ENCODE measurements at regions not wholly inside any gene's neighbourhood (a gene's known extent, or its start where the extent isn't known, plus 50 kb on each side); places are given as distances from the start of the nearest gene placed in this dataset.

- H3K36me3 ChIP-seq (ENCODE audit: insufficient read depth, low read length): no peaks in the 10 kb centered on the region
- no peak overlapping the region for H3K4me3 ChIP-seq (ENCODE audit: low read length)
- no peaks in the 10 kb centered on the region for H3K4me1 ChIP-seq (ENCODE audit: insufficient read depth, low read length)
- H3K9me3 ChIP-seq (ENCODE audit: insufficient read depth, low read depth, low read length): no peaks in the 10 kb centered on the region
- 97% methylated on average over 4 of the region's 4 CpGs for WGBS
- H3K27me3 ChIP-seq (ENCODE audit: insufficient read depth, low read length): no peaks in the 10 kb centered on the region
- no peak overlapping the region for H3K9ac ChIP-seq (ENCODE audit: low read depth, low read length)
- no peak overlapping the region for H3K27ac ChIP-seq (ENCODE audit: low read depth, low read length)
Measured at GRCh38 chr4:11732155-11732554, 303.5 kb upstream of the HS3ST1 start.

- Histone ChIP-seq H3K27ac (ENCODE audit: low read depth, low read length) (no peak overlapping the region), H3K9me3 (ENCODE audit: insufficient read depth, low read depth, low read length) (no peaks in the 10 kb centered on the region)
- WGBS: 95% methylated on average over 1 of the region's 1 CpG
Measured at GRCh38 chr4:11730545-11730944, 301.9 kb upstream of the HS3ST1 start.

GRCh38 chr4:11729548-11729947 is 300.9 kb upstream of the HS3ST1 start:
- no CpG with 5 or more reads among the region's 1 CpG for WGBS
- Histone ChIP-seq H3K27me3 (ENCODE audit: insufficient read depth, low read length) (no peaks in the 10 kb centered on the region), H3K27ac (ENCODE audit: low read depth, low read length) (no peak overlapping the region), H3K9ac (ENCODE audit: low read depth, low read length) (no peak overlapping the region), H3K4me1 (ENCODE audit: insufficient read depth, low read length) (no peaks in the 10 kb centered on the region), H3K36me3 (ENCODE audit: insufficient read depth, low read length) (no peaks in the 10 kb centered on the region), H3K4me3 (ENCODE audit: low read length) (no peak overlapping the region), H3K9me3 (ENCODE audit: insufficient read depth, low read depth, low read length) (no peaks in the 10 kb centered on the region)

More at GRCh38 chr4:11730545-11730944, 301.9 kb upstream of the HS3ST1 start:
- Histone ChIP-seq H3K4me1 (ENCODE audit: insufficient read depth, low read length) (no peaks in the 10 kb centered on the region), H3K4me3 (ENCODE audit: low read length) (no peak overlapping the region), H3K9ac (ENCODE audit: low read depth, low read length) (no peak overlapping the region), H3K36me3 (ENCODE audit: insufficient read depth, low read length) (no peaks in the 10 kb centered on the region), H3K27me3 (ENCODE audit: insufficient read depth, low read length) (no peaks in the 10 kb centered on the region)

GRCh38 chr4:11727903-11728564 is 299.3 kb upstream of the HS3ST1 start:
- no peak overlapping the region for H3K27ac ChIP-seq (ENCODE audit: low read depth, low read length)
- H3K27me3 ChIP-seq (ENCODE audit: insufficient read depth, low read length): no peaks in the 10 kb centered on the region
- WGBS: 93% methylated on average over 3 of the region's 3 CpGs
- H3K4me3 ChIP-seq (ENCODE audit: low read length): no peak overlapping the region
- H3K9me3 ChIP-seq (ENCODE audit: insufficient read depth, low read depth, low read length): no peaks in the 10 kb centered on the region
- H3K36me3 ChIP-seq (ENCODE audit: insufficient read depth, low read length): no peaks in the 10 kb centered on the region
- H3K4me1 ChIP-seq (ENCODE audit: insufficient read depth, low read length): no peaks in the 10 kb centered on the region
- no peak overlapping the region for H3K9ac ChIP-seq (ENCODE audit: low read depth, low read length)

- Histone ChIP-seq H3K9ac (ENCODE audit: low read depth, low read length) (no peak overlapping the region), H3K27me3 (ENCODE audit: insufficient read depth, low read length) (no peaks in the 10 kb centered on the region), H3K36me3 (ENCODE audit: insufficient read depth, low read length) (no peaks in the 10 kb centered on the region), H3K4me1 (ENCODE audit: insufficient read depth, low read length) (no peaks in the 10 kb centered on the region), H3K4me3 (ENCODE audit: low read length) (no peak overlapping the region), H3K27ac (ENCODE audit: low read depth, low read length) (no peak overlapping the region), H3K9me3 (ENCODE audit: insufficient read depth, low read depth, low read length) (no peaks in the 10 kb centered on the region)
Measured at GRCh38 chr4:11724731-11725130, 296.0 kb upstream of the HS3ST1 start.

- H3K9ac ChIP-seq (ENCODE audit: low read depth, low read length): no peak overlapping the region
- 97% methylated on average over 4 of the region's 4 CpGs for WGBS
- no peak overlapping the region for H3K4me3 ChIP-seq (ENCODE audit: low read length)
- H3K36me3 ChIP-seq (ENCODE audit: insufficient read depth, low read length): no peaks in the 10 kb centered on the region
- H3K4me1 ChIP-seq (ENCODE audit: insufficient read depth, low read length): no peaks in the 10 kb centered on the region
- H3K9me3 ChIP-seq (ENCODE audit: insufficient read depth, low read depth, low read length): no peaks in the 10 kb centered on the region
- H3K27ac ChIP-seq (ENCODE audit: low read depth, low read length): no peak overlapping the region
- H3K27me3 ChIP-seq (ENCODE audit: insufficient read depth, low read length): no peaks in the 10 kb centered on the region
Measured at GRCh38 chr4:11722223-11722622, 293.5 kb upstream of the HS3ST1 start.

- Histone ChIP-seq H3K9me3 (ENCODE audit: insufficient read depth, low read depth, low read length) (no peaks in the 10 kb centered on the region), H3K36me3 (ENCODE audit: insufficient read depth, low read length) (no peaks in the 10 kb centered on the region), H3K27ac (ENCODE audit: low read depth, low read length) (no peak overlapping the region), H3K4me3 (ENCODE audit: low read length) (no peak overlapping the region), H3K4me1 (ENCODE audit: insufficient read depth, low read length) (no peaks in the 10 kb centered on the region), H3K9ac (ENCODE audit: low read depth, low read length) (no peak overlapping the region), H3K27me3 (ENCODE audit: insufficient read depth, low read length) (no peaks in the 10 kb centered on the region)
- WGBS: 40% methylated on average over 1 of the region's 1 CpG
Measured at GRCh38 chr4:11720292-11720691, 291.6 kb upstream of the HS3ST1 start.

- Histone ChIP-seq H3K36me3 (ENCODE audit: insufficient read depth, low read length) (no peaks in the 10 kb centered on the region), H3K9ac (ENCODE audit: low read depth, low read length) (no peak overlapping the region), H3K9me3 (ENCODE audit: insufficient read depth, low read depth, low read length) (no peaks in the 10 kb centered on the region), H3K4me1 (ENCODE audit: insufficient read depth, low read length) (no peaks in the 10 kb centered on the region), H3K4me3 (ENCODE audit: low read length) (no peak overlapping the region), H3K27me3 (ENCODE audit: insufficient read depth, low read length) (no peaks in the 10 kb centered on the region), H3K27ac (ENCODE audit: low read depth, low read length) (no peak overlapping the region)
- WGBS: 98% methylated on average over 4 of the region's 4 CpGs
Measured at GRCh38 chr4:11719879-11720278, 291.2 kb upstream of the HS3ST1 start.

GRCh38 chr4:11715753-11716521 is 287.2 kb upstream of the HS3ST1 start:
- 98% methylated on average over 3 of the region's 3 CpGs for WGBS
- Histone ChIP-seq H3K36me3 (ENCODE audit: insufficient read depth, low read length) (no peaks in the 10 kb centered on the region), H3K9me3 (ENCODE audit: insufficient read depth, low read depth, low read length) (no peaks in the 10 kb centered on the region), H3K9ac (ENCODE audit: low read depth, low read length) (no peak overlapping the region), H3K4me1 (ENCODE audit: insufficient read depth, low read length) (peaks cover 9% of the 10 kb centered on the region; the same call in 1 of the 2 replicates), H3K4me3 (ENCODE audit: low read length) (no peak overlapping the region), H3K27me3 (ENCODE audit: insufficient read depth, low read length) (no peaks in the 10 kb centered on the region), H3K27ac (ENCODE audit: low read depth, low read length) (no peak overlapping the region)

- Histone ChIP-seq H3K9ac (ENCODE audit: low read depth, low read length) (no peak overlapping the region), H3K9me3 (ENCODE audit: insufficient read depth, low read depth, low read length) (no peaks in the 10 kb centered on the region), H3K27me3 (ENCODE audit: insufficient read depth, low read length) (no peaks in the 10 kb centered on the region), H3K4me3 (ENCODE audit: low read length) (no peak overlapping the region), H3K36me3 (ENCODE audit: insufficient read depth, low read length) (no peaks in the 10 kb centered on the region), H3K4me1 (ENCODE audit: insufficient read depth, low read length) (peaks cover 14% of the 10 kb centered on the region; the same call in 1 of the 2 replicates), H3K27ac (ENCODE audit: low read depth, low read length) (no peak overlapping the region)
- 93% methylated on average over 3 of the region's 3 CpGs for WGBS
Measured at GRCh38 chr4:11710453-11711093, 281.9 kb upstream of the HS3ST1 start.

GRCh38 chr4:11704186-11704830 is 275.6 kb upstream of the HS3ST1 start:
- WGBS: 90% methylated on average over 1 of the region's 1 CpG
- H3K4me3 ChIP-seq (ENCODE audit: low read length): no peak overlapping the region
- H3K9me3 ChIP-seq (ENCODE audit: insufficient read depth, low read depth, low read length): no peaks in the 10 kb centered on the region
- H3K27me3 ChIP-seq (ENCODE audit: insufficient read depth, low read length): no peaks in the 10 kb centered on the region
- no peak overlapping the region for H3K9ac ChIP-seq (ENCODE audit: low read depth, low read length)
- H3K36me3 ChIP-seq (ENCODE audit: insufficient read depth, low read length): no peaks in the 10 kb centered on the region
- no peak overlapping the region for H3K27ac ChIP-seq (ENCODE audit: low read depth, low read length)
- H3K4me1 ChIP-seq (ENCODE audit: insufficient read depth, low read length): no peaks in the 10 kb centered on the region
